ENCODE measurements at regions not wholly inside any gene's neighbourhood (a gene's known extent, or its start where the extent isn't known, plus 50 kb on each side); places are given as distances from the start of the nearest gene placed in this dataset.

DNA sequence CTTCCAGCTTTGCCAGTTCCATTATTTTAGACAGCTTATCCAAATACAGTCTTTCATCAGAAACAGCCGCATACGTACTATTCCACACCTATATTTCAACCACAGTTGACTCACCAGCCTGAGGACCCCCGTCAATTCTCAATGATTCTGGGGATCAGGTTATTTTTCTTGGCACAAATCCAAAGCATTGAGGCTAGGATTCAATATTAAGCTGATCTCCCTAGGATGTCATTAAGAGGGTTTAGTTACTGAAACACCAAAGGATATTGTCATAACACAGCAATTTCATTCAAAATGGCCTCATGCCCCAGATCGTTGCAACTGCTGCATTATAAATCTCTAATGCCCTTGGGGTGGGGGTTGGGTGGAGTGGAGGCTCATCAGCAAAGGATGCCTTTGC lies 214.6 kb downstream of the PTEN start:
- POLR2A ChIA-PET = no interaction called here
- TF ChIP-seq, protein P1, sequence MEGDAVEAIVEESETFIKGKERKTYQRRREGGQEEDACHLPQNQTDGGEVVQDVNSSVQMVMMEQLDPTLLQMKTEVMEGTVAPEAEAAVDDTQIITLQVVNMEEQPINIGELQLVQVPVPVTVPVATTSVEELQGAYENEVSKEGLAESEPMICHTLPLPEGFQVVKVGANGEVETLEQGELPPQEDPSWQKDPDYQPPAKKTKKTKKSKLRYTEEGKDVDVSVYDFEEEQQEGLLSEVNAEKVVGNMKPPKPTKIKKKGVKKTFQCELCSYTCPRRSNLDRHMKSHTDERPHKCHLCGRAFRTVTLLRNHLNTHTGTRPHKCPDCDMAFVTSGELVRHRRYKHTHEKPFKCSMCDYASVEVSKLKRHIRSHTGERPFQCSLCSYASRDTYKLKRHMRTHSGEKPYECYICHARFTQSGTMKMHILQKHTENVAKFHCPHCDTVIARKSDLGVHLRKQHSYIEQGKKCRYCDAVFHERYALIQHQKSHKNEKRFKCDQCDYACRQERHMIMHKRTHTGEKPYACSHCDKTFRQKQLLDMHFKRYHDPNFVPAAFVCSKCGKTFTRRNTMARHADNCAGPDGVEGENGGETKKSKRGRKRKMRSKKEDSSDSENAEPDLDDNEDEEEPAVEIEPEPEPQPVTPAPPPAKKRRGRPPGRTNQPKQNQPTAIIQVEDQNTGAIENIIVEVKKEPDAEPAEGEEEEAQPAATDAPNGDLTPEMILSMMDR (IDR thresholded peaks at IDR 0.05) = no peak
- TF ChIP-seq, protein P2, sequence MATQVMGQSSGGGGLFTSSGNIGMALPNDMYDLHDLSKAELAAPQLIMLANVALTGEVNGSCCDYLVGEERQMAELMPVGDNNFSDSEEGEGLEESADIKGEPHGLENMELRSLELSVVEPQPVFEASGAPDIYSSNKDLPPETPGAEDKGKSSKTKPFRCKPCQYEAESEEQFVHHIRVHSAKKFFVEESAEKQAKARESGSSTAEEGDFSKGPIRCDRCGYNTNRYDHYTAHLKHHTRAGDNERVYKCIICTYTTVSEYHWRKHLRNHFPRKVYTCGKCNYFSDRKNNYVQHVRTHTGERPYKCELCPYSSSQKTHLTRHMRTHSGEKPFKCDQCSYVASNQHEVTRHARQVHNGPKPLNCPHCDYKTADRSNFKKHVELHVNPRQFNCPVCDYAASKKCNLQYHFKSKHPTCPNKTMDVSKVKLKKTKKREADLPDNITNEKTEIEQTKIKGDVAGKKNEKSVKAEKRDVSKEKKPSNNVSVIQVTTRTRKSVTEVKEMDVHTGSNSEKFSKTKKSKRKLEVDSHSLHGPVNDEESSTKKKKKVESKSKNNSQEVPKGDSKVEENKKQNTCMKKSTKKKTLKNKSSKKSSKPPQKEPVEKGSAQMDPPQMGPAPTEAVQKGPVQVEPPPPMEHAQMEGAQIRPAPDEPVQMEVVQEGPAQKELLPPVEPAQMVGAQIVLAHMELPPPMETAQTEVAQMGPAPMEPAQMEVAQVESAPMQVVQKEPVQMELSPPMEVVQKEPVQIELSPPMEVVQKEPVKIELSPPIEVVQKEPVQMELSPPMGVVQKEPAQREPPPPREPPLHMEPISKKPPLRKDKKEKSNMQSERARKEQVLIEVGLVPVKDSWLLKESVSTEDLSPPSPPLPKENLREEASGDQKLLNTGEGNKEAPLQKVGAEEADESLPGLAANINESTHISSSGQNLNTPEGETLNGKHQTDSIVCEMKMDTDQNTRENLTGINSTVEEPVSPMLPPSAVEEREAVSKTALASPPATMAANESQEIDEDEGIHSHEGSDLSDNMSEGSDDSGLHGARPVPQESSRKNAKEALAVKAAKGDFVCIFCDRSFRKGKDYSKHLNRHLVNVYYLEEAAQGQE (IDR thresholded peaks at IDR 0.05; ENCODE audit: insufficient read depth in 1 of 2, low read depth in 2 of 2, low read length in 1 of 2) = no peak
- TF ChIP-seq SIN3A (IDR thresholded peaks at IDR 0.05; ENCODE audit: borderline replicate concordance, insufficient read depth, low read depth, low read length) (no peak), POLR2AphosphoS5 (IDR thresholded peaks at IDR 0.05; ENCODE audit: low read depth, low read length) (no peak), TCF7L2 (IDR thresholded peaks at IDR 0.05; ENCODE audit: low read depth, low read length) (no peak)
- CTCF ChIA-PET = no interaction called here
- Histone ChIP-seq H3K4me1 (ENCODE audit: control insufficient read depth, insufficient read depth, low read length) (peaks cover 2% of the 10 kb centered on the region; the same call in 1 of the 2 replicates), H3K27me3 (ENCODE audit: control insufficient read depth, insufficient read depth, low read length) (peaks cover 2% of the 10 kb centered on the region; the same call in 1 of the 2 replicates), H3K9me3 (ENCODE audit: control insufficient read depth, insufficient read depth, low read depth, low read length) (no peaks in the 10 kb centered on the region), H3K27ac (ENCODE audit: low read length) (no peak overlapping the region), H3K4me3 (ENCODE audit: low read depth in 2 of 2, low read length in 2 of 2) (no peak overlapping the region), H3K36me3 (ENCODE audit: control insufficient read depth, insufficient read depth, low read length) (no peaks in the 10 kb centered on the region)
- intact Hi-C loops (cut with micrococcal nuclease; ENCODE audit: unreplicated experiment) (no loop called here), in situ Hi-C loops (cut with HindIII; ENCODE audit: low pct_unique_long_range_greater_than_20kb, low sequenced_read_pairs) (no loop called here)
- no peak for ATAC-seq
- BruUV-seq (replicated peaks) = no TSS peak
- no peak for DNase-seq (ENCODE audit: low read depth, low spot score)

DNA sequence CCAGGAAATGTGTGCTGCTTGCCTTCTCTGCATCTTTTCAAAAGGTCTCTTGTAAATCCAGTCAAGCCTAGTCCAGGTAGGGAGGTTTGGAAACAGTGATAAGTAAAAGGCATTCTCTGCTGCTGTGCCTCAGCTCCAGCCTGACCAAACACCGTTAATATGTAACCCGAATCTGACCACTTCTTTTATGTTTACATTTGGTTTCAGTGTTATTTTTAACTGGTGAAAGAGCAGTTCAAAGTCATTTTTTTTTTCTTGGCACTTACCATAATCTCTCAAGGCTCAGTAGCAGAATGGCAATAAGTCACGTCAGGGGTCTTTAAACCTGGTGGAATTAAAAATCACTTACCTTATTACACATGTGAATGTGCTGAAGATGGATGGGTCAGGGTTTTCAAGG lies 216.8 kb downstream of the PTEN start:
- H3K4me3 ChIP-seq (ENCODE audit: low read depth in 2 of 2, low read length in 2 of 2) = no peak overlapping the region
- peaks cover 2% of the 10 kb centered on the region; the same call in 1 of the 2 replicates for H3K27me3 ChIP-seq (ENCODE audit: control insufficient read depth, insufficient read depth, low read length)
- POLR2A ChIA-PET = no interaction called here
- H3K36me3 ChIP-seq (ENCODE audit: control insufficient read depth, insufficient read depth, low read length) = no peaks in the 10 kb centered on the region
- no TSS peak for BruUV-seq (replicated peaks)
- ATAC-seq = no peak
- no peak overlapping the region for H3K27ac ChIP-seq (ENCODE audit: low read length)
- CTCF ChIA-PET = no interaction called here
- intact Hi-C loops (cut with micrococcal nuclease; ENCODE audit: unreplicated experiment) = no loop called here
- no peaks in the 10 kb centered on the region for H3K9me3 ChIP-seq (ENCODE audit: control insufficient read depth, insufficient read depth, low read depth, low read length)
- TF ChIP-seq TCF7L2 (IDR thresholded peaks at IDR 0.05; ENCODE audit: low read depth, low read length) (no peak; the same call in 1 of the 2 replicates), POLR2AphosphoS5 (IDR thresholded peaks at IDR 0.05; ENCODE audit: low read depth, low read length) (no peak), SIN3A (IDR thresholded peaks at IDR 0.05; ENCODE audit: borderline replicate concordance, insufficient read depth, low read depth, low read length) (no peak)
- TF ChIP-seq, protein P1 (IDR thresholded peaks at IDR 0.05) = no peak
- TF ChIP-seq, protein P2 (IDR thresholded peaks at IDR 0.05; ENCODE audit: insufficient read depth in 1 of 2, low read depth in 2 of 2, low read length in 1 of 2) = no peak
- in situ Hi-C loops (cut with HindIII; ENCODE audit: low pct_unique_long_range_greater_than_20kb, low sequenced_read_pairs) = no loop called here
- peaks cover 2% of the 10 kb centered on the region; the same call in 1 of the 2 replicates for H3K4me1 ChIP-seq (ENCODE audit: control insufficient read depth, insufficient read depth, low read length)
- DNase-seq (ENCODE audit: low read depth, low spot score) = no peak

Data from Panc1 (cell line).